NCI-H2196 (cell line): ENCODE measurements at regions not wholly inside any gene's neighbourhood (a gene's known extent, or its start where the extent isn't known, plus 50 kb on each side); places are given as distances from the start of the nearest gene placed in this dataset.
"Not testable (repeated sequence)": the region's sequence is repeated elsewhere in the genome, so short reads cannot be mapped to it uniquely, and the experiment has no call there.

Experiments used
- DNase-seq: peaks from one replicate; lab custom pipeline; 2025; ENCODE audit not compliant: unreplicated experiment; lab: John Stamatoyannopoulos, UW

GRCh38 chr4:104662269-104662668 lies 167.6 kb upstream of the CXXC4 start:
- not testable (repeated sequence) for DNase-seq

DNA sequence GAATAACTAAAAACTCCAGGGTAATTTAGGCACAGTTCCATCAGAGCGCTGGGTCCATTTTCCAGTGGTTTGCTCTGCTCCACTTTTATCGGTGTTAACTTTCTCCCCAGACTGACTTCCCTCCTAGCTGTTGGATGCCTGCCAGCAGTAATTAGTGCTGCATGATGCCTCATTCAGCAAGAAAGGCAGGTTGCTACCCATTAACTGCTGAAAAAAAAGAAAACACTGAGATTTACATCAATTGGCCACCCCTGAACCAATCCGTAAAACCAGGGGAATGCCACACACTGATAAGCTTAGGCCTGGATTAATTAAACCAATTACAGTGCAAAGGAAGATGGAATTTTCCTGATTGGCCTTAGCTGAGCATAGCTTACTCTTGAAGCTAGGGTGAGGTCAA lies 182.4 kb upstream of the CXXC4 start:
- DNase-seq, result peak; percentile 16

DNA sequence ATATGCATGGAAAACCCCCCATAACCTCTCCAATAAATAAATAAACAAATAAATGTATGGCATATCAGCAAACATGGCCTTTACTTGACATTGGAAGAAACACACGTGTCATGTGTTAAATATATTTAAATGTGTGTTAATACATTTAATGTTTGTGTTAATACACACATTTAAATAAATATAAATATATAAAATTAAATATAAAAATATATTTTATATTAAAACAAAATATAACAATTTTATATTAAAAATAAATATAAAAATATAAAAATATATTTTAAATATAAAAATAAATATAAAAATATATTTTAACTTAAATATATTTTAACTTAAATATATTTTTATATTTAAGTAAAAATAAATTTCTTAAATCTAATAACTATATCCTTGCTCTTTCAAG lies 187.6 kb upstream of the CXXC4 start:
- no peak for DNase-seq

DNA sequence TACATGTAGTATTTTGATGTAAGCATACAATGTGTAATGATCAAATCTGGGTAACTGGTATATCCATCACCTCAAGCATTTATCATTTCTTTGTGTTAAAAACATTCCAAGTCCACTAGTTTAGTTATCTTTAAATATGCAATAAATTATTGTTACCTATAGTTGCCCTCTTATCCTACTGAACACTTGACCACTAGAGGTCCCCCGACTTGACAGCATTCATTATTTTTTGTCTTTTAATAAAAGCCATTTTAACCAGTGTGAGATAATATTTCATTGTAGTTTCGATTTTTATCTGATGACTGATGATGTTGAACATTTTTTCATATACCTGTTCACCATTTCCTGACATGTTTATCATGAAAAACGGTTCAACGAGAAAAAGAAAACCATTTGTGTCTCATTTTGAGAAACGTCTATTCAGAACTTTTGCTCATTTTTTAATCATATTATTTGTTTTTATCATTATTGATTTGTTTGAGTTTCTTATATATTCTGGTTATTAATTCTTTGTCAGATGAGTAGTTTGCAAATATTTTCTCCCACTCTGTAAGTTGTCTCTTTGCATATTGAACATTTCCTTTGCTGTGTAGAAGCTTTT lies 199.0 kb upstream of the CXXC4 start:
- no peak for DNase-seq

DNA sequence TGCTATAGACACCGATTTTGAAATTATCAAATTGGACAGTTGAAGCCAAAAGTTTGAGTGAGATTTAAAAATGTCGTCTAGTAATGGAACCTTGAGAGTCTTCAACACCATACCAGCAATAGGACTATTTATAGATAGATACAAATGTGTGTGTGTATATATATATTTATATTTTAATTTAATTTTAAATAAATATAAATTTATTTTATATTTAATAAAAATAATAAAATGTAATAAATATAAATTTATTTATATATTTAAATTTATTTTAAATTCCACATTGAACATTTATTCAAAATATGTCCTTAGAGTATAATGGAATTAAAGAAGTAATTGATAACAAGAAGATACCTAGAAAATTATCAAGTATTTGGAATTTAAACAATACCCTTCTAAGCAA lies 221.9 kb upstream of the CXXC4 start:
- no peak for DNase-seq

GRCh38 chr4:104719539-104720230 lies 225.0 kb upstream of the CXXC4 start:
- no peak for DNase-seq

DNA sequence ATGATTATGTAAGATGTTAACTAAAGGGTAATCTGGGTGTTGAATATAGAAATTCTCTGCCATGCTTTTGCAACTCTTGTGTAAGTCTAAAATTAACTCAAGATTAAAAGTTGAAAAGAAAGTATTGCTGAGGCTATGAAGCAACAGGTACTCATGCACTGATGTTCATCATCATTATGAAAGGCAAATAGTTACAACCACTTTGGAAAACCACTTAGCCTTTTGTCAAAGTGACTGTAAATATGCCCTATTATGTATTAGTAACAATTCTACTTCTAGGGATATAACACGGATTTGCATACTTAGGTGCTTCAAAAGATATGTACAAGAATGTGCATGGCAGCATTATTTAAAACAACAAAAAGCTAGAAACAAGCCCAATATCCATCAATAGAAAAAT lies 227.8 kb upstream of the CXXC4 start:
- no peak for DNase-seq

- DNase-seq, result no peak
These were observed 231.3 kb upstream of the CXXC4 start for GRCh38 chr4:104726002-104726401.

- DNase-seq, result no peak
These were observed 232.9 kb upstream of the CXXC4 start for GRCh38 chr4:104727643-104728042.

DNA sequence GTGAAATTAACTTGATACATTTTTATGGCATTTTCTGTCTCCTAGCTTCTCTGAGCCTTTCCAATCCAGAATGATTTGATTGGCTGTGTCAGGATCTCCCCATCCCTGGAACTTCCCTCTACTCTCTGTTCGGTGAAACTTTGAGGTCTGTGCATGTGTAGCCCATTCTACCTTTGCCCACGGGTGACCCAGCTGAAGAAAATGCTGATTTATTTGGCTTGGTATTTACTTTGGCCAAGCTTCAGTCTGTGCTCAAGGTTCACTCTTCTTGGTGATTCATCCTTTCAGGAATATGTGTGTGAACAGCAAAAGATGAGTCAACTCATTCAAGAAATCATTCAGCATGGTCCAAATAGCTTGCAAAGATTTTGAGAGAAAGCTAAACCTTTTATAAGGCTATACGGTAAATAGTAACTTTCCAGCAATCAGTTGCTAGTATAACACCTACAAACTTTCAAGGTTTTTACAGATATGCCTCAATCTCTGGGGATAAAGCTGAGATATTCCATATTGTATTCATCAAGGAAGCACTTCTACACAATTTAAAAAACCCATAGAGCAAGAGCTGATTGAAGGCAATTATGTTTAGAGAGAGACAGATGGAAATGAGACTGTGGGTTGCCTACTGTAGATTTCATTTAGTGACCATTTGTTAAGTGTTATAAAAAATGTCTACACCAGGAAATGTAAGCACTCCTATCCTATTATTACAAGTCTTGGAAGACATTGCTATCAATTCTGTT lies 233.9 kb upstream of the CXXC4 start:
- no peak for DNase-seq

DNA sequence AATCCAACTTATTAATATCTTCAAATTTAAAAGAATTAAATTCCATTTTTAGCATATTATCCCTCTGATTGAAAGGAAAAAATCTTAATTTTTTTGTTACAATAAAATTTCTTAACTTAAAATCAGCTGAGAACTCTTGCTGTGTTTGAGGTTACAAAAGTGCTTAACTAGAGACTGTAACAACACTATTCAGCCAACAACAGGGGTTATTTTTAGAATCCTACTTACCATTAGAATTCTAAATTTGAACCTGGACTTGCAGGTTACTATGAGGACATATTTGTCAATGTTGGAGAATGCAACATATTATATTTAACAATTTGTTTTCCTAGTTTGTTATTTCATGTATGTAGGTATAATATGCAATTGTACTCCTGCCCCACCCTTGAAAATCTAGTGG lies 238.1 kb upstream of the CXXC4 start:
- no peak for DNase-seq

GRCh38 chr4:104735174-104735573 lies 240.5 kb upstream of the CXXC4 start:
- DNase-seq, result no peak

DNA sequence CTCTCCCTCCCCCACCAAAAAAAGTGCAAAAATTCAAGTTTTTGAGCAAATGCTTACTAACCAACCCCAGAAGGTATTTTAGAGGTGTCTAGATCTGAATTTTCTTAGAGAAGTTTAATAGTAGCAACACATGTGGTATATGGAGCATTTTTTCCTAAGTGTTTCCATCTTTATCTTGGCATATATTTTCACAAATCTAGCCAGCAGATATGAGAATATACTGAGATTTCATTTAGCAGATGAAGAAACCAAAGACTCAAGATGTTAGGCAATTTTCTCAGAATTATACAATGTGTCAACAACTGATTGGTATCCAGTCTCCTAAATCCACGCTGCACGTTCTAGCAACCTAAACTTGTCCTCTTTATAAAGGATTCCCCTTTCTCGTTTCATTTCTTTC lies 245.5 kb upstream of the CXXC4 start:
- DNase-seq, result no peak

GRCh38 chr4:104743215-104743653 lies 248.5 kb upstream of the CXXC4 start:
- no peak for DNase-seq

GRCh38 chr4:104747635-104748034 lies 252.9 kb upstream of the CXXC4 start:
- no peak for DNase-seq

- no peak for DNase-seq
These were observed 254.4 kb upstream of the CXXC4 start for GRCh38 chr4:104749062-104749461.

- DNase-seq, result no peak
These were observed 255.3 kb upstream of the CXXC4 start for GRCh38 chr4:104750008-104750407.

DNA sequence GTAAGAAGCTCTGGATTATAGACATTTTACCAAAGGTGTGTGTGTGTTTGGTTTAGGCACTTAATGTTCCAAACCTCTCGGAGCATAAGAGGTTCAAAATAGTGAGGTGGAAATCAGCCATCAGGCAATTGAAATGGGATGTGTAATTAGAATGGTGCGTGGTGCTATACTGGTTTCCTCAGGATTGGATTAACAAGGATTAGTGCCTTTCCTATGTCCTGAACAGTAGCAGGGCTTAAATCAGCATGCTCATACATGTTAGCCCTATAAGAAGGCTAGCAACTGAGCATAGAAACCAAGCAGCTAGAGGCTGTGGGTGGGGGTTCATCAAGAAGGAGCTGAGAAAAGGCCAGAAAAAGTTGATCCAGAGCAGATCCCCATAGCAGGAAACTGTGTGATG lies 256.8 kb upstream of the CXXC4 start:
- no peak for DNase-seq

DNA sequence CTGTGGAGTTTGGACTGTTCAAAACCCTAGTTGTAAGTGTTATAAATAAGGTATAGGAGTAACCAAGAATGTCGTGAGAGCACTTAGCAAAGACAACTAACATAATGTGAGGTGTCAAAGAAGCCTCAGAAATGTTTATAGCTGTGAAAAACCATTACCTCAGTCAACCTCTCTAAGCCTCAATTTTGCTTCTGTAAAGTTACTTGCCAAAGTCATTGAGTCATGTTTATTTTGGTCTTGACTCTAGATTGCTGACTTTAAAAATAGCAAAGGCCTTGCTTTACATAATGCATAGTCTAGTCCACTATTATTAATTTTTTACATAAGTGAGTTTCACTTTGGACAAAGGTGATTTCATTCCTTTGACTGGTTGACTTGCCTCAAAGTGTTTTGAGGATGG lies 257.6 kb upstream of the CXXC4 start:
- DNase-seq, result no peak

DNA sequence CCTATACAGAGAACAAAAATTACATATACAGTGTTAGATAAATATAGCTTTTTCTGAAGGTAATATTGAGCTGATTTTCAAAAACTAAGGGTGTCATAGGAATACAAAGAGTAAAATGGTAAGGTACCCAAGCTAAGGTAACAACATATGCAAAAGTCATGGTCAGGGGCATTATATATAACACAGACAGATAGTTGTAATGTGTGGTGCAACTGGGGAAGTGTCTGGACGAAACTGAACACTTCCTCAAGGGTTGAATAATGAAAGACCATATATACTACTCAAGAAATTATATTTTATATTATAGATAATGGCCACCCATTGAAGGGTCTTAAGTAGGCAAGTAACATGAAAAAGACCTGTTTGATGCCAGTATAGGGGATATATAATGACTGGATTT lies 262.1 kb upstream of the CXXC4 start:
- no peak for DNase-seq

- DNase-seq, result no peak
These were observed 263.9 kb upstream of the CXXC4 start for GRCh38 chr4:104758574-104758973.

- no peak for DNase-seq
These were observed 269.0 kb upstream of the CXXC4 start for GRCh38 chr4:104763554-104764222.
